Trophoblast cell (in vitro differentiated cells and primary cell): ENCODE measurements at regions not wholly inside any gene's neighbourhood (a gene's known extent, or its start where the extent isn't known, plus 50 kb on each side); places are given as distances from the start of the nearest gene placed in this dataset.

Experiments used
- DNase-seq, 2 donors: peaks; one replicate each; pipeline ENCODE4 v3.0.0-alpha.2; 2016
- H2AFZ ChIP-seq: 2 replicates; pipeline ENCODE4 v1.6.1; 2013; ENCODE audit warnings: low read length, moderate library complexity, mild to moderate bottlenecking; ENCODE audit not compliant: insufficient read depth, poor library complexity
- H2AK5ac ChIP-seq: 2 replicates; pipeline ENCODE4 v1.6.1; 2013; ENCODE audit warnings: mild to moderate bottlenecking, low read length
- H2BK120ac ChIP-seq: 2 replicates; pipeline ENCODE4 v1.6.1; 2013; ENCODE audit warnings: low read length, mild to moderate bottlenecking, moderate library complexity; ENCODE audit not compliant: insufficient read depth, poor library complexity
- H2BK12ac ChIP-seq: 2 replicates; pipeline ENCODE4 v1.6.1; 2013; ENCODE audit warnings: mild to moderate bottlenecking, low read length, moderate library complexity
- H2BK5ac ChIP-seq: 2 replicates; pipeline ENCODE4 v1.6.1; 2013; ENCODE audit warnings: low read length, low read depth, moderate library complexity, mild to moderate bottlenecking; ENCODE audit not compliant: poor library complexity
- H3K14ac ChIP-seq: 2 replicates; pipeline ENCODE4 v1.6.1; 2013; ENCODE audit warnings: mild to moderate bottlenecking, low read length
- H3K18ac ChIP-seq: 2 replicates; pipeline ENCODE4 v1.6.1; 2013; ENCODE audit warnings: mild to moderate bottlenecking, low read length
- H3K23ac ChIP-seq: 2 replicates; pipeline ENCODE4 v1.6.1; 2013; ENCODE audit warnings: low read length
- H3K27ac ChIP-seq: 2 replicates; pipeline ENCODE4 v1.5.1; 2013; ENCODE audit warnings: low read depth, mild to moderate bottlenecking, inconsistent platforms, low read length, moderate library complexity
- H3K27me3 ChIP-seq: 2 replicates; pipeline ENCODE4 v1.6.1; 2013; ENCODE audit warnings: inconsistent platforms, mild to moderate bottlenecking, low read length, moderate library complexity; ENCODE audit not compliant: insufficient read depth
- H3K36me3 ChIP-seq, 2 experiments: 1 replicate in 1 of 2; 2 replicates in 1 of 2; pipeline ENCODE4 v1.6.1; 2013; ENCODE audit warnings: low read length in 2 of 2, mild to moderate bottlenecking in 2 of 2, moderate library complexity in 1 of 2; ENCODE audit not compliant: insufficient read depth in 2 of 2, control insufficient read depth in 1 of 2
- H3K4ac ChIP-seq: 2 replicates; pipeline ENCODE4 v1.6.1; 2013; ENCODE audit warnings: low read depth, mild to moderate bottlenecking, low read length, moderate library complexity
- H3K4me1 ChIP-seq, 2 experiments: 1 replicate in 1 of 2; 2 replicates in 1 of 2; pipeline ENCODE4 v1.6.1; 2013; ENCODE audit warnings: low read length in 2 of 2, mild to moderate bottlenecking in 2 of 2, moderate library complexity in 1 of 2; ENCODE audit not compliant: insufficient read depth in 2 of 2, control insufficient read depth in 1 of 2
- H3K4me2 ChIP-seq: 2 replicates; pipeline ENCODE4 v1.6.1; 2013; ENCODE audit warnings: inconsistent platforms, mild to moderate bottlenecking, low read length, moderate library complexity
- H3K4me3 ChIP-seq: 2 replicates; pipeline ENCODE4 v1.5.1; 2013; ENCODE audit warnings: mild to moderate bottlenecking, low read depth, low read length, inconsistent platforms
- H3K79me1 ChIP-seq: one replicate; pipeline ENCODE4 v1.6.1; 2013; ENCODE audit warnings: low read length
- H3K79me2 ChIP-seq: 2 replicates; pipeline ENCODE4 v1.6.1; 2013; ENCODE audit warnings: low read length, mild to moderate bottlenecking; ENCODE audit not compliant: control insufficient read depth, insufficient read depth, poor library complexity
- H3K9ac ChIP-seq: 2 replicates; pipeline ENCODE4 v1.6.1; 2013; ENCODE audit warnings: mild to moderate bottlenecking, low read length
- H3K9me3 ChIP-seq: 2 replicates; pipeline ENCODE4 v1.6.1; 2013; ENCODE audit warnings: low read depth, mild to moderate bottlenecking, control low read depth, inconsistent platforms, low read length; ENCODE audit not compliant: insufficient read depth
- H4K12ac ChIP-seq: 2 replicates; pipeline ENCODE4 v1.6.1; 2013; ENCODE audit warnings: low read depth, mild to moderate bottlenecking, low read length, moderate library complexity
- H4K8ac ChIP-seq: 2 replicates; pipeline ENCODE4 v1.6.1; 2013; ENCODE audit warnings: low read depth, mild to moderate bottlenecking, low read length, moderate library complexity
- H4K91ac ChIP-seq: one replicate; pipeline ENCODE4 v1.6.1; 2013; ENCODE audit warnings: low read depth, mild to moderate bottlenecking, low read length, moderate library complexity
- WGBS: extraction: QIAGEN DNeasy Blood & Tissue Kit; methylation state at CpG from one replicate; pipeline ENCODE4 v1.1.7; 2013; ENCODE audit warnings: missing lambda C conversion rate; ENCODE audit not compliant: insufficient read length, insufficient coverage; ENCODE audit errors: extremely low coverage; 5-methylcytosine and 5-hydroxymethylcytosine counted together

GRCh38 chr2:181789827-181790448 lies 101.6 kb upstream of the ITPRID2 start:
- peak overlapping the region; percentile 91 for H2BK12ac ChIP-seq
- no peak overlapping the region for H3K14ac ChIP-seq
- peak overlapping the region; percentile 64 for H3K18ac ChIP-seq
- H3K79me1 ChIP-seq = peaks cover 24% of the 10 kb centered on the region
- H3K27me3 ChIP-seq = no peaks in the 10 kb centered on the region
- no peak overlapping the region for H2AFZ ChIP-seq
- H4K91ac ChIP-seq = no peak overlapping the region
- no peaks in the 10 kb centered on the region for H3K9me3 ChIP-seq
- H3K4ac ChIP-seq = no peak overlapping the region
- H3K36me3 ChIP-seq = no peaks in the 10 kb centered on the region
- H2BK120ac ChIP-seq = peak overlapping the region; percentile 89
- H2AK5ac ChIP-seq = peak overlapping the region; percentile 44
- no peaks in the 10 kb centered on the region for H3K79me2 ChIP-seq
- H3K23ac ChIP-seq = no peak overlapping the region
- H3K4me3 ChIP-seq = no peak overlapping the region
- peaks cover 13% of the 10 kb centered on the region in 2 experiments for H3K4me1 ChIP-seq
- peak; percentile 58 to 78 for DNase-seq
- H3K9ac ChIP-seq = no peak overlapping the region
- no peak overlapping the region for H2BK5ac ChIP-seq
- no peak overlapping the region for H4K12ac ChIP-seq
- H3K4me2 ChIP-seq = no peak overlapping the region
- peak overlapping the region; percentile 67 for H3K27ac ChIP-seq
- WGBS = no CpG with 5 or more reads among the region's 4 CpGs
- H4K8ac ChIP-seq = peak overlapping the region; percentile 30

- peak overlapping the region; percentile 20 for H3K14ac ChIP-seq
- H2AFZ ChIP-seq = no peak overlapping the region
- no peak overlapping the region for H3K4ac ChIP-seq
- H3K27ac ChIP-seq = peak overlapping the region; percentile 70
- peak overlapping the region; percentile 82 for H4K91ac ChIP-seq
- no peak overlapping the region for H3K4me3 ChIP-seq
- DNase-seq = peak; percentile 82 to 89
- peak overlapping the region; percentile 91 for H2BK120ac ChIP-seq
- H3K79me2 ChIP-seq = no peaks in the 10 kb centered on the region
- WGBS = no CpG with 5 or more reads among the region's 10 CpGs
- no peak overlapping the region for H4K12ac ChIP-seq
- peak overlapping the region; percentile 17 for H4K8ac ChIP-seq
- peaks cover 13% of the 10 kb centered on the region in 2 experiments for H3K4me1 ChIP-seq
- no peak overlapping the region for H3K18ac ChIP-seq
- no peak overlapping the region for H3K9ac ChIP-seq
- H3K23ac ChIP-seq = no peak overlapping the region
- H3K79me1 ChIP-seq = peaks cover 24% of the 10 kb centered on the region
- H3K36me3 ChIP-seq = no peaks in the 10 kb centered on the region
- H2BK12ac ChIP-seq = peak overlapping the region; percentile 63
- H2BK5ac ChIP-seq = peak overlapping the region; percentile 70
- no peaks in the 10 kb centered on the region for H3K9me3 ChIP-seq
- no peaks in the 10 kb centered on the region for H3K27me3 ChIP-seq
- H2AK5ac ChIP-seq = peak overlapping the region; percentile 26
- no peak overlapping the region for H3K4me2 ChIP-seq
Observed at GRCh38 chr2:181790716-181791649, 100.5 kb upstream of the ITPRID2 start.

GRCh38 chr2:181792906-181793305 lies 98.6 kb upstream of the ITPRID2 start:
- Histone ChIP-seq H3K36me3 (no peaks in the 10 kb centered on the region), H2BK5ac (no peak overlapping the region), H4K12ac (no peak overlapping the region), H3K9ac (no peak overlapping the region), H3K18ac (no peak overlapping the region), H2BK120ac (no peak overlapping the region), H3K14ac (no peak overlapping the region), H3K9me3 (no peaks in the 10 kb centered on the region), H3K4me1 (peaks cover 7 to 9% of the 10 kb centered on the region in 2 experiments), H3K4me2 (no peak overlapping the region), H3K27me3 (no peaks in the 10 kb centered on the region), H3K4ac (no peak overlapping the region), H2BK12ac (no peak overlapping the region), H3K23ac (no peak overlapping the region), H2AK5ac (no peak overlapping the region), H2AFZ (no peak overlapping the region), H3K79me1 (peaks cover 11% of the 10 kb centered on the region), H4K8ac (no peak overlapping the region), H3K79me2 (no peaks in the 10 kb centered on the region), H4K91ac (no peak overlapping the region), H3K27ac (no peak overlapping the region), H3K4me3 (no peak overlapping the region)
- no CpG with 5 or more reads among the region's 1 CpG for WGBS
- DNase-seq = no peak

GRCh38 chr2:181798022-181798421 lies 93.5 kb upstream of the ITPRID2 start:
- Histone ChIP-seq H2BK120ac (no peak overlapping the region), H2AFZ (no peak overlapping the region), H3K4me3 (no peak overlapping the region), H2BK12ac (no peak overlapping the region), H3K36me3 (no peaks in the 10 kb centered on the region), H4K12ac (no peak overlapping the region), H2AK5ac (no peak overlapping the region), H3K14ac (no peak overlapping the region), H3K27ac (no peak overlapping the region), H3K4ac (no peak overlapping the region), H3K27me3 (no peaks in the 10 kb centered on the region), H3K9ac (no peak overlapping the region), H3K79me2 (no peaks in the 10 kb centered on the region), H2BK5ac (no peak overlapping the region), H3K23ac (no peak overlapping the region), H3K9me3 (no peaks in the 10 kb centered on the region), H3K18ac (no peak overlapping the region), H4K8ac (no peak overlapping the region), H3K4me2 (no peak overlapping the region), H3K4me1 (peaks cover 0 to 2% of the 10 kb centered on the region in 2 experiments), H4K91ac (no peak overlapping the region), H3K79me1 (peaks cover 2% of the 10 kb centered on the region)
- no CpG with 5 or more reads among the region's 2 CpGs for WGBS
- no peak for DNase-seq
